Upper lobe of left lung (tissue), 6 donors: ENCODE measurements at regions not wholly inside any gene's neighbourhood (a gene's known extent, or its start where the extent isn't known, plus 50 kb on each side); places are given as distances from the start of the nearest gene placed in this dataset.
"Not testable (repeated sequence)": the region's sequence is repeated elsewhere in the genome, so short reads cannot be mapped to it uniquely, and the experiment has no call there.

Experiments used
- ATAC-seq, 2 donors: fragments of 200-7000 bp; cut with Tn5 transposase; one replicate each; pipeline ENCODE4 v1.9.1; 2022; ENCODE audit warnings: mild to moderate bottlenecking in 2 of 2, moderate library complexity in 2 of 2; ENCODE audit not compliant: low FRiP score in 2 of 2
- DNase-seq, 2 donors: peaks; one replicate each; pipeline ENCODE4 v3.0.0-alpha.2; 2019 to 2020
- H3K27ac ChIP-seq, 4 donors: fragments of 200-600 bp; sonication (generic); one replicate each; pipeline ENCODE4 v1.5.1; 2016 to 2019
- H3K27me3 ChIP-seq, 4 donors: fragments of 200-600 bp; sonication (generic); one replicate each; pipeline ENCODE4 v1.5.1; 2017 to 2019
- H3K36me3 ChIP-seq, 4 donors: fragments of 200-600 bp; sonication (generic); one replicate each; pipeline ENCODE4 v1.5.1; 2016 to 2019
- H3K4me1 ChIP-seq, 4 donors: fragments of 200-600 bp; sonication (generic); one replicate each; pipeline ENCODE4 v1.5.1; 2018 to 2019
- H3K4me3 ChIP-seq, 4 donors: fragments of 200-600 bp; sonication (generic); one replicate each; pipeline ENCODE4 v1.5.1; 2017 to 2019; ENCODE audit warnings: mild to moderate bottlenecking in 2 of 4, moderate library complexity in 1 of 4
- H3K9me3 ChIP-seq, 4 donors: fragments of 200-600 bp; sonication (generic); one replicate each; pipeline ENCODE4 v1.5.1; 2018 to 2019
- CTCF ChIP-seq, 6 experiments: fragments of 450-650 bp in 4 of 6; fragments of 200-600 bp in 2 of 6; sonication (generic) in 2 of 6; IDR thresholded peaks; one replicate each; pipeline ENCODE4 v1.5.1; 2016 to 2019; ENCODE audit warnings: antibody characterized with exemption in 6 of 6
- EP300 ChIP-seq, 4 donors: sonication (generic); formaldehyde crosslinking; IDR thresholded peaks; one replicate each; pipeline ENCODE4 v1.5.1; 2017; ENCODE audit warnings: antibody characterized with exemption in 4 of 4, control low read depth in 2 of 4
- POLR2A ChIP-seq, 4 donors: fragments of 450-650 bp; IDR thresholded peaks; one replicate each; pipeline ENCODE4 v1.5.1; 2016 to 2017; ENCODE audit warnings: antibody characterized with exemption in 4 of 4, mild to moderate bottlenecking in 2 of 4
- POLR2AphosphoS5 ChIP-seq, 2 donors: sonication (generic); formaldehyde crosslinking; IDR thresholded peaks; one replicate each; pipeline ENCODE4 v1.5.1; 2017; ENCODE audit warnings: antibody characterized with exemption in 2 of 2
- WGBS, 2 donors: methylation state at CpG; one replicate each; pipeline ENCODE4 v1.1.5; 2017 to 2018; 5-methylcytosine and 5-hydroxymethylcytosine counted together
- donor health status: DM: no; HTN: no; CAD: no; lungs with moderate emphysema.
- donor health status: DM: no; HTN: yes; CAD: no; lungs with severe emphysema.

GRCh38 chrX:87914726-87915125 is 397.1 kb downstream of the KLHL4 start:
- peak in 1 of 2 donors; percentile 51 for ATAC-seq
- H3K27me3 ChIP-seq: no peaks in the 10 kb centered on the region
- H3K36me3 ChIP-seq: no peaks in the 10 kb centered on the region
- DNase-seq: no peak
- WGBS, 2 donors: 89 to 100% methylated on average over 3 to 5 of the region's 5 CpGs
- H3K27ac ChIP-seq: no peak overlapping the region
- no peak overlapping the region for H3K4me3 ChIP-seq
- no peaks in the 10 kb centered on the region for H3K4me1 ChIP-seq
- peaks cover 0 to 3% (median 0%) of the 10 kb centered on the region in 4 donors for H3K9me3 ChIP-seq
- TF ChIP-seq POLR2AphosphoS5 (IDR thresholded peaks at IDR 0.05): no peak

GRCh38 chrX:87924619-87925018 is 407.0 kb downstream of the KLHL4 start:
- DNase-seq: no peak
- Histone ChIP-seq H3K27me3 (no peaks in the 10 kb centered on the region), H3K27ac (no peak overlapping the region), H3K4me3 (no peak overlapping the region), H3K36me3 (no peaks in the 10 kb centered on the region), H3K9me3 (no peaks in the 10 kb centered on the region), H3K4me1 (no peaks in the 10 kb centered on the region)
- TF ChIP-seq POLR2AphosphoS5 (IDR thresholded peaks at IDR 0.05): no peak
- no peak for TF ChIP-seq EP300 (IDR thresholded peaks at IDR 0.05)
- TF ChIP-seq POLR2A (IDR thresholded peaks at IDR 0.05): no peak
- TF ChIP-seq CTCF (IDR thresholded peaks at IDR 0.05): no peak
- ATAC-seq: no peak
- 54 to 56% methylated on average over 3 of the region's 3 CpGs for WGBS, 2 donors

GRCh38 chrX:87941841-87942240 is 424.2 kb downstream of the KLHL4 start:
- WGBS, 2 donors: 61 to 62% methylated on average over 7 of the region's 7 CpGs
- Histone ChIP-seq H3K36me3 (no peaks in the 10 kb centered on the region), H3K9me3 (no peaks in the 10 kb centered on the region), H3K4me3 (no peak overlapping the region), H3K27ac (no peak overlapping the region), H3K4me1 (no peaks in the 10 kb centered on the region), H3K27me3 (no peaks in the 10 kb centered on the region)
- no peak for DNase-seq
- TF ChIP-seq CTCF (IDR thresholded peaks at IDR 0.05): no peak
- TF ChIP-seq POLR2AphosphoS5 (IDR thresholded peaks at IDR 0.05): no peak
- TF ChIP-seq EP300 (IDR thresholded peaks at IDR 0.05): no peak
- TF ChIP-seq POLR2A (IDR thresholded peaks at IDR 0.05): no peak
- no peak for ATAC-seq

- Histone ChIP-seq H3K36me3 (no peaks in the 10 kb centered on the region), H3K4me1 (no peaks in the 10 kb centered on the region), H3K27me3 (no peaks in the 10 kb centered on the region), H3K4me3 (no peak overlapping the region), H3K27ac (no peak overlapping the region), H3K9me3 (no peaks in the 10 kb centered on the region)
- ATAC-seq (no peak), DNase-seq (no peak)
- 57% methylated on average over 4 of the region's 4 CpGs; no CpG with 5 or more reads in 1 of the 2 donors for WGBS, 2 donors
- TF ChIP-seq POLR2AphosphoS5 (IDR thresholded peaks at IDR 0.05) (no peak), POLR2A (IDR thresholded peaks at IDR 0.05) (no peak), CTCF (IDR thresholded peaks at IDR 0.05) (no peak), EP300 (IDR thresholded peaks at IDR 0.05) (no peak)
These were observed 443.9 kb downstream of the KLHL4 start for GRCh38 chrX:87961471-87961870.

GRCh38 chrX:87968118-87968517 is 450.5 kb downstream of the KLHL4 start:
- TF ChIP-seq POLR2A (IDR thresholded peaks at IDR 0.05) (no peak), EP300 (IDR thresholded peaks at IDR 0.05) (no peak), CTCF (IDR thresholded peaks at IDR 0.05) (no peak), POLR2AphosphoS5 (IDR thresholded peaks at IDR 0.05) (no peak)
- no peaks in the 10 kb centered on the region for H3K9me3 ChIP-seq
- no peak for ATAC-seq

GRCh38 chrX:87972121-87972520 is 454.5 kb downstream of the KLHL4 start:
- not testable (repeated sequence) for H3K9me3 ChIP-seq, DNase-seq, H3K4me1 ChIP-seq, H3K27ac ChIP-seq, H3K36me3 ChIP-seq, H3K27me3 ChIP-seq, H3K4me3 ChIP-seq, ATAC-seq
- 63% methylated on average over 6 of the region's 6 CpGs; no CpG with 5 or more reads in 1 of the 2 donors for WGBS, 2 donors

More at GRCh38 chrX:87968118-87968517, 450.5 kb downstream of the KLHL4 start:
- no peak overlapping the region for H3K4me3 ChIP-seq
- H3K36me3 ChIP-seq: no peaks in the 10 kb centered on the region
- no peaks in the 10 kb centered on the region for H3K27me3 ChIP-seq
- no peak for DNase-seq
- H3K4me1 ChIP-seq: no peaks in the 10 kb centered on the region
- WGBS, 2 donors: 81 to 95% methylated on average over 2 of the region's 2 CpGs
- H3K27ac ChIP-seq: no peak overlapping the region
